Mesothelial cell of epicardium (in vitro differentiated cells): ENCODE measurements at regions not wholly inside any gene's neighbourhood (a gene's known extent, or its start where the extent isn't known, plus 50 kb on each side); places are given as distances from the start of the nearest gene placed in this dataset.

ENCODE experiments used
- DNase-seq, 2 experiments: peaks; one replicate each; pipeline ENCODE4 v3.0.0; 2021; ENCODE audit warnings: low spot score in 2 of 2; ENCODE audit not compliant: unreplicated experiment in 2 of 2
- H3K27ac Mint-ChIP-seq: 2 replicates; pipeline ENCODE4 v1.8.0; 2021; ENCODE audit warnings: mixed read lengths
- H3K27me3 Mint-ChIP-seq: 2 replicates; pipeline ENCODE4 v1.8.0; 2021; ENCODE audit warnings: low read depth, mixed read lengths
- H3K36me3 Mint-ChIP-seq: 2 replicates; pipeline ENCODE4 v1.8.0; 2021; ENCODE audit warnings: mixed read lengths
- H3K4me1 Mint-ChIP-seq: 2 replicates; pipeline ENCODE4 v1.8.0; 2021; ENCODE audit warnings: mixed read lengths
- H3K4me3 Mint-ChIP-seq: 2 replicates; pipeline ENCODE4 v1.8.0; 2021; ENCODE audit warnings: mild to moderate bottlenecking, moderate library complexity, mixed read lengths
- H3K9me3 Mint-ChIP-seq: 2 replicates; pipeline ENCODE4 v1.8.0; 2021; ENCODE audit warnings: mixed read lengths
- TF ChIP-seq, protein P1 (sequence below): fragments of 200-600 bp; sonication (generic); IDR thresholded peaks from one replicate; pipeline ENCODE4 v1.5.0; 2021; ENCODE audit warnings: antibody characterized with exemption; ENCODE audit not compliant: unreplicated experiment

DNA sequence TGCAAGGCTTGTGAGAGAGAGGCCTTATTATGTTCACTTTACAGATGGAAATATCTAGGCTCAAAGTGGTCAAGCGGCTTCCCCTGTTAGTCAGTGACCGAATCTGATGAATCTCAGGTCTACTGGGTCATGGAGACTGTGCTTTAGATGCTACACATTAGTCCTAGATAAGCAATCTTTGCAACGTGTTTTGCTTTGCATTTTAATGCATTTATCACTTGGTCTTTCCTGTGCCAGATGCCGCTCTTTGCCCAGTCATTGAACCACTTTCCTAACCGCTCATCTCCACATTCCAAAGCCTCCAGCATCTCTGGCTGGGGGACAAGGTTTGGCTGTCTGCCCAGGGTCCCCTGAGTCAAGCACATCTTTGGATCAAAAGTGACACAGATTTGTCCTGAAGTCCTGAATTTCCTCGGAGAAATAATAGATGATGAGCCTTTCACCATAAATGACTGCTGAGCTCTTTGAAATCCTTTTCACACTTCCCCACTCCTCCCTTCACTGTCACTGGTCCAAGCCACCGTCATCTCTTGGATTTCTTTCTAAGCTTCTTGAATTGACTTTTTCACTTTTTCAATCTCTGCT, 96.0 kb upstream of the USP24 start:
- H3K27ac Mint-ChIP-seq = peak overlapping the region; percentile 30
- DNase-seq = no peak

DNA sequence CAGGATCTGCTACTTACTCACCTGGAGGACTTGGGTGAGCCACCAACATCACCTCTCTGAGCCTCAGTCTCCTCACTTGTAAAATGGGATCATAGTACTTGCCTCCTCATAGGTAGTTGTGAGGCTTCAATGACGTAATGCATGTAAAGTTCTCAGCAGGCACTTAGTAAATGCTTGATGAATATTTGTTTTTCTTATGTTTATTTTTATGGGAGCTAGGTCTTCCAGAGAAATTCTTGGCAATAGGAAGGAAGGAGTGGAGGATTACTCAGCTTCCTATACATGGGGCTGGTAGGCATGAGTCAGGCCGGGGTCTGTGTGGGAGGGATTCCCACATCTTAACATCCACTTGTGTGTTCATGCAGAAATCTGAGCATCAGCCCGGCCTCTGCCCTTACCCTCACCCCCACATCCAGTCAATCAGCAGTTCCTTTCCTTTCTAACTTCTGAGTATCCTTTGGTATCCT, 95.4 kb upstream of the USP24 start:
- DNase-seq = no peak
- Mint-ChIP-seq H3K27me3 (no peaks in the 10 kb centered on the region), H3K27ac (no peak overlapping the region)

More for the DNA sequence above, 96.0 kb upstream of the USP24 start:
- H3K27me3 Mint-ChIP-seq = no peaks in the 10 kb centered on the region
- H3K4me3 Mint-ChIP-seq = no peak overlapping the region
- peaks cover 4% of the 10 kb centered on the region for H3K9me3 Mint-ChIP-seq
- no peaks in the 10 kb centered on the region for H3K36me3 Mint-ChIP-seq
- TF ChIP-seq, protein P1, sequence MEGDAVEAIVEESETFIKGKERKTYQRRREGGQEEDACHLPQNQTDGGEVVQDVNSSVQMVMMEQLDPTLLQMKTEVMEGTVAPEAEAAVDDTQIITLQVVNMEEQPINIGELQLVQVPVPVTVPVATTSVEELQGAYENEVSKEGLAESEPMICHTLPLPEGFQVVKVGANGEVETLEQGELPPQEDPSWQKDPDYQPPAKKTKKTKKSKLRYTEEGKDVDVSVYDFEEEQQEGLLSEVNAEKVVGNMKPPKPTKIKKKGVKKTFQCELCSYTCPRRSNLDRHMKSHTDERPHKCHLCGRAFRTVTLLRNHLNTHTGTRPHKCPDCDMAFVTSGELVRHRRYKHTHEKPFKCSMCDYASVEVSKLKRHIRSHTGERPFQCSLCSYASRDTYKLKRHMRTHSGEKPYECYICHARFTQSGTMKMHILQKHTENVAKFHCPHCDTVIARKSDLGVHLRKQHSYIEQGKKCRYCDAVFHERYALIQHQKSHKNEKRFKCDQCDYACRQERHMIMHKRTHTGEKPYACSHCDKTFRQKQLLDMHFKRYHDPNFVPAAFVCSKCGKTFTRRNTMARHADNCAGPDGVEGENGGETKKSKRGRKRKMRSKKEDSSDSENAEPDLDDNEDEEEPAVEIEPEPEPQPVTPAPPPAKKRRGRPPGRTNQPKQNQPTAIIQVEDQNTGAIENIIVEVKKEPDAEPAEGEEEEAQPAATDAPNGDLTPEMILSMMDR = no peak
- peaks cover 14% of the 10 kb centered on the region for H3K4me1 Mint-ChIP-seq

DNA sequence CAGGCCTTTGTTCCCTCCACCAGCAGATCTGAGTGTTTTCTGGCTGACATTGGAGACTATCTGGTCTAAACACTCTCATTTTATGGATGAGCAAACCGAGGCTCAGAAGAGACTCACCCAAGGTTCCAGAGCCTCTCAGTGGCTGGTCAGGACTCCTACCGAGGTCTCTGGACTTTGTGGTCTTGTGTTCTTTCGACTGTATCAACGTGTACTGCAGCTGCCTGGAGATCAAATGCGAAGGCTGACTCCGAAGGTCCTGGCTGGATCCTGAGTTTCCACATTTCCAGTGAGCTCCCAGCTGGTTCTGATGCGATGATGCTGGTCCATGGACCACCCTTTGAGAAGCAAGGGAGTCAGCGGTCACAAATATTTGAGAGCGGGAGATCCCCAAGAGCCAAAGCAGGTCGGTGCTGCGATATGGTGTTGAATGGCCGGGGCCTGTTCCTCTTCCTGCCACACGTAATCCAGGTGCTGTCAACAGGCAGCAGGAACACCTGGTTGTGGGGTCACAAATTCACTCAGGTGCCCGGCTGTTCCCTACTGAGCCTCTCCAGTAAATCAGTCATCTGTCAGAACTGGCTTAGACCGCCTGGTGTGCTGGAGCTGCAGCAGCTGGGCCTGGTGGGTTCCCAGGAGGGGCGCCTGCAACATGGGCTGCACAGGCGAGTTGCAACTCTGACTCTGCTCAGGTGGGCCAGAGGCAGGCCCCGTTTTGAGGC, 94.8 kb upstream of the USP24 start:
- Mint-ChIP-seq H3K27ac (no peak overlapping the region), H3K4me3 (no peak overlapping the region), H3K27me3 (no peaks in the 10 kb centered on the region), H3K4me1 (peaks cover 14% of the 10 kb centered on the region), H3K9me3 (peaks cover 4% of the 10 kb centered on the region), H3K36me3 (no peaks in the 10 kb centered on the region)
- TF ChIP-seq, protein P1 = no peak
- no peak for DNase-seq

More for the DNA sequence above, 95.4 kb upstream of the USP24 start:
- Mint-ChIP-seq H3K36me3 (no peaks in the 10 kb centered on the region), H3K4me3 (no peak overlapping the region), H3K4me1 (peaks cover 14% of the 10 kb centered on the region), H3K9me3 (peaks cover 4% of the 10 kb centered on the region)
- TF ChIP-seq, protein P1 = no peak

DNA sequence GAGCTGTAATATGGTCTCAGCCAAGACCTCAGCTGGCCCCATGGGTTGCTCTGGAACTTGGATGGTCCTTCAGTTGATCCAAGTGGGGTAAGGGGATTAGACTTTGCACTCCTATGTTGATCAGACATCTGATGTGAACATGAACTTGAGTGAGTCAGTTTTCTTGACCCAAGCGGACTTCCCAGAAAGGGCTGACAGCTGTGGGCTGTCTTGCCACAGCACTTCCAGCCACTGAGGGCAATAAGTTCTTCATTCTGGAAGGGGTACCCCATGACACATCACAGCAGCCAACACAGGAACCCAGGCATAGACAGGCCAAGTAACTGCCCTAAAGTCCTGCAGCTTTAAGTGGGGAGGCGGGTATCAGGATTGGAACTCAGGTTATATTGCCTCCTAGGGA, 93.9 kb upstream of the USP24 start:
- H3K27me3 Mint-ChIP-seq = no peaks in the 10 kb centered on the region

DNA sequence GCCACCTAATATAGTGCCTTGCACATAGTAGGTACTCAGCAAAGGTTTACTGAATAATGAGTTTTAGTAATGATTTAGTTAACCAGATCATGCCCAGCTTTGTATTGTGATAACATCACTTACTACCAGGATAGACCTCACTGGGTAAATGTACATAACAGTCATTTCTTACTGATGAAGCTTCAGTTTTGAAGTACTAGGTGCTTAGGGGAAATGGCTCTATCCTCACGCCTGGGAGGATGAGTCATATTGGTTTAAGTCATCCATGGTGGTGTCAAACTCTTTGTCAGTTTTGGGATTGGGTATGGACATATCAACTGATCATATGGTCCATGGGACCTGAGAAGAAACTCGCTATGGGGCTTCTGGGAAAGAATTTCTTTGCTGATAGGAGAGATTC, 90.6 kb upstream of the USP24 start:
- Mint-ChIP-seq H3K4me3 (no peak overlapping the region), H3K9me3 (peaks cover 4% of the 10 kb centered on the region), H3K4me1 (peaks cover 10% of the 10 kb centered on the region), H3K36me3 (no peaks in the 10 kb centered on the region), H3K27ac (no peak overlapping the region), H3K27me3 (no peaks in the 10 kb centered on the region)
- DNase-seq = no peak
- TF ChIP-seq, protein P1 = no peak

More for the DNA sequence above, 93.9 kb upstream of the USP24 start:
- H3K4me1 Mint-ChIP-seq = peaks cover 15% of the 10 kb centered on the region
- no peak overlapping the region for H3K4me3 Mint-ChIP-seq
- H3K27ac Mint-ChIP-seq = no peak overlapping the region
- H3K36me3 Mint-ChIP-seq = no peaks in the 10 kb centered on the region
- no peak for DNase-seq
- peaks cover 4% of the 10 kb centered on the region for H3K9me3 Mint-ChIP-seq
- TF ChIP-seq, protein P1 = no peak
